A549 (cell line): ENCODE measurements at regions not wholly inside any gene's neighbourhood (a gene's known extent, or its start where the extent isn't known, plus 50 kb on each side); places are given as distances from the start of the nearest gene placed in this dataset.

Source experiments
- CHD4 ChIP-seq: fragments of 200-600 bp; sonication (generic); IDR thresholded peaks from 2 replicates; pipeline ENCODE4 v1.6.1; 2016; ENCODE audit warnings: antibody characterized with exemption, mild to moderate bottlenecking, borderline replicate concordance
- MAFK ChIP-seq: fragments of 450-650 bp; IDR thresholded peaks from 2 replicates; pipeline ENCODE4 v1.6.1; 2014; ENCODE audit not compliant: partially characterized antibody
- MYC ChIP-seq: IDR thresholded peaks from 2 replicates; pipeline ENCODE4 v1.6.1; 2012; ENCODE audit warnings: mild to moderate bottlenecking, inconsistent platforms, low read length, improper control_type of control experiment, borderline replicate concordance
- RARB ChIP-seq: fragments of 250-450 bp; sonication (Bioruptor Pico); IDR thresholded peaks from 2 replicates; pipeline ENCODE4 v1.8.0; 2021; ENCODE audit warnings: mild to moderate bottlenecking, moderate library complexity
- RNF2 ChIP-seq: fragments of 200-600 bp; sonication (generic); IDR thresholded peaks from 2 replicates; pipeline ENCODE4 v1.6.1; 2016; ENCODE audit warnings: low read depth, mild to moderate bottlenecking, antibody characterized with exemption, moderate library complexity, borderline replicate concordance
- ZSCAN20 ChIP-seq: fragments of 250-450 bp; sonication (Bioruptor Pico); IDR thresholded peaks from 2 replicates; pipeline ENCODE4 v1.8.0; 2022; ENCODE audit warnings: mild to moderate bottlenecking, moderate library complexity
- TF ChIP-seq, protein P1 (sequence below): fragments of >200 bp; sonication (Bioruptor Twin); formaldehyde crosslinking; IDR thresholded peaks from 3 replicates; pipeline ENCODE4 v1.5.1; 2016

DNA sequence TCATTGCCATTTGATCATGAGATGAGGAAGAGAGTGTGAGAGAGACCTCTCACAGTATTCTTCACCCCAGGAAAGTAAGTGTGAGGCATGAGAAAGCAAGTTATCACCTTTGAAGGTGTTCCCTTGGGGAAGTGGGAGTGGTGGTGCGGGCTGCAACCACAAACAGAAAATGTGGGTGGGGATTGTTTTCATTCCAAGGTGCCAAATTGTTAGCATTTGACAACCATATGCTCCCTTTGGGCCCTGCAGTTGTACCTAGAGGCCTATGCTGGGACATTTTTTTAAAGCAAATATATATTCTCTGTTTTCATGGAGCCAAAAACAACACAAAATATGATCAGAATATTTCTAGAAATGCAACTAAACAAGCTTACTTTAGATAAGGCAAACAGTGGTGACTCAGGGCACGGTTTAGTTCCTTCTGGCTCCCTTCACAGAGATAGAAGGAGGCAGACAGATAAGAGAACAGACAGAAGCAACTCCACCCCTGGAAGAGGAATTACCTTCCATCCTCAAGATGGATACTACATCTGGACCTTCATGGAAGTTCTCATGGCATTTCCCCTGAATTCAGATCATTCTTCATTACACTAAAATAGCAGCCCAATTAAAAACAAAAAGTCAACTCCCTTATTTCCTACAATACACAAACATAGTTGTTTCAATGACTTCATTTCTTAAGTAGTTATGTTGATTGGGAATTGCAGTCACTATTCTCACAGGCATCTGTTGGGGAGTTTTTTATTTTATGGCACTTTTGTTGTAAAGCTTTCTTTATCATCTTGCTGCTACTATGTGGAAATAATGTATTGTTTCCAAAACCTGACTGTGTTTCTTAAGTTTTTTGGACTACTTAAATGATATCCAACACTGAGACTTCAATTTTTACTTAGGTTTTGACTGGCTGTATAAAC is 416.6 kb downstream of the PLK2 start:
- TF ChIP-seq RARB (CRISPR knock-in tag): no peak
- no peak for TF ChIP-seq ZSCAN20 (CRISPR knock-in tag)
- TF ChIP-seq CHD4: no peak
- TF ChIP-seq, protein P1, sequence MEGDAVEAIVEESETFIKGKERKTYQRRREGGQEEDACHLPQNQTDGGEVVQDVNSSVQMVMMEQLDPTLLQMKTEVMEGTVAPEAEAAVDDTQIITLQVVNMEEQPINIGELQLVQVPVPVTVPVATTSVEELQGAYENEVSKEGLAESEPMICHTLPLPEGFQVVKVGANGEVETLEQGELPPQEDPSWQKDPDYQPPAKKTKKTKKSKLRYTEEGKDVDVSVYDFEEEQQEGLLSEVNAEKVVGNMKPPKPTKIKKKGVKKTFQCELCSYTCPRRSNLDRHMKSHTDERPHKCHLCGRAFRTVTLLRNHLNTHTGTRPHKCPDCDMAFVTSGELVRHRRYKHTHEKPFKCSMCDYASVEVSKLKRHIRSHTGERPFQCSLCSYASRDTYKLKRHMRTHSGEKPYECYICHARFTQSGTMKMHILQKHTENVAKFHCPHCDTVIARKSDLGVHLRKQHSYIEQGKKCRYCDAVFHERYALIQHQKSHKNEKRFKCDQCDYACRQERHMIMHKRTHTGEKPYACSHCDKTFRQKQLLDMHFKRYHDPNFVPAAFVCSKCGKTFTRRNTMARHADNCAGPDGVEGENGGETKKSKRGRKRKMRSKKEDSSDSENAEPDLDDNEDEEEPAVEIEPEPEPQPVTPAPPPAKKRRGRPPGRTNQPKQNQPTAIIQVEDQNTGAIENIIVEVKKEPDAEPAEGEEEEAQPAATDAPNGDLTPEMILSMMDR: no peak
- no peak for TF ChIP-seq MYC
- TF ChIP-seq RNF2: no peak
- no peak for TF ChIP-seq MAFK
